SK-N-SH (cell line): ENCODE measurements at regions not wholly inside any gene's neighbourhood (a gene's known extent, or its start where the extent isn't known, plus 50 kb on each side); places are given as distances from the start of the nearest gene placed in this dataset.

Source experiments
- CTCF ChIA-PET: fragments of 300-600, 350-600 bp; formaldehyde crosslinking; extraction: SDS; loops from one replicate; lab custom pipeline; 2021; lab: Yijun Ruan, JAX
- POLR2A ChIA-PET: fragments of 350-600 bp; sonication (Branson Sonifier 250); formaldehyde crosslinking; extraction: SDS; loops from one replicate; lab custom pipeline; 2020; ENCODE audit warnings: antibody characterized with exemption, inconsistent platforms; lab: Yijun Ruan, JAX
- DNase-seq: peaks from one replicate; pipeline ENCODE4 v3.0.0; 2012
- H2AFZ ChIP-seq: fragments of 200-600 bp; sonication (generic); 2 replicates; pipeline ENCODE4 v1.8.1; 2016; ENCODE audit warnings: antibody characterized with exemption, mild to moderate bottlenecking, low read depth
- H3F3A ChIP-seq: fragments of 200-600 bp; sonication (generic); replicated peaks from 2 replicates; pipeline ENCODE3; 2016; ENCODE audit warnings: antibody characterized with exemption, mild to moderate bottlenecking; ENCODE audit not compliant: insufficient read depth
- H3K27ac ChIP-seq, 2 experiments: fragments of 200-500 bp in 1 of 2; fragments of 200-600 bp in 1 of 2; sonication (Bioruptor generic) in 1 of 2; sonication (generic), shearing (Covaris generic) in 1 of 2; 2 replicates each; pipeline versions ENCODE4 v1.5.1 to v1.6.1; 2014 to 2016; ENCODE audit warnings: low read depth in 2 of 2, inconsistent platforms in 1 of 2, low read length in 1 of 2, mild to moderate bottlenecking in 1 of 2, mixed read lengths in 1 of 2
- H3K27me3 ChIP-seq: fragments of 200-600 bp; sonication (generic), shearing (Covaris generic); 2 replicates; pipeline ENCODE4 v1.6.1; 2016; ENCODE audit warnings: mixed run types; ENCODE audit not compliant: insufficient read depth
- H3K36me3 ChIP-seq, 2 experiments: fragments of 200-500 bp in 1 of 2; fragments of 200-600 bp in 1 of 2; sonication (Bioruptor generic) in 1 of 2; sonication (generic) in 1 of 2; replicated peaks in 1 of 2; 2 replicates each; pipeline versions ENCODE3 to v1.5.1; 2014 to 2016; ENCODE audit warnings: low read length in 1 of 2, mild to moderate bottlenecking in 1 of 2; ENCODE audit not compliant: insufficient read depth in 2 of 2, control insufficient read depth in 1 of 2
- H3K4me1 ChIP-seq, 2 experiments: fragments of 200-500 bp in 1 of 2; fragments of 200-600 bp in 1 of 2; sonication (Bioruptor generic) in 1 of 2; sonication (generic), shearing (Covaris generic) in 1 of 2; 2 replicates each; pipeline versions ENCODE4 v1.5.1 to v1.6.1; 2014 to 2016; ENCODE audit warnings: low read depth in 1 of 2, low read length in 1 of 2, mixed run types in 1 of 2; ENCODE audit not compliant: insufficient read depth in 2 of 2, control insufficient read depth in 1 of 2
- H3K4me2 ChIP-seq: fragments of 200-600 bp; sonication (generic), shearing (Covaris generic); 2 replicates; pipeline ENCODE4 v1.6.1; 2017; ENCODE audit warnings: mixed run types
- H3K4me3 ChIP-seq, 2 experiments: fragments of 200-500 bp in 1 of 2; fragments of 200-600 bp in 1 of 2; sonication (Bioruptor generic) in 1 of 2; sonication (generic), shearing (Covaris generic) in 1 of 2; 2 replicates each; pipeline versions ENCODE4 v1.5.1 to v1.8.1; 2014 to 2016; ENCODE audit warnings: low read depth in 2 of 2, inconsistent platforms in 1 of 2, low read length in 1 of 2, mild to moderate bottlenecking in 1 of 2, mixed read lengths in 1 of 2, moderate library complexity in 1 of 2
- H3K79me2 ChIP-seq: fragments of 200-600 bp; sonication (generic); 2 replicates; pipeline ENCODE4 v1.8.1; 2017; ENCODE audit warnings: mild to moderate bottlenecking; ENCODE audit not compliant: insufficient read depth
- H3K9ac ChIP-seq: fragments of 200-600 bp; sonication (generic); 2 replicates; pipeline ENCODE4 v1.6.1; 2017; ENCODE audit warnings: mixed run types
- H3K9me2 ChIP-seq: fragments of 200-600 bp; sonication (generic); 2 replicates; pipeline ENCODE4 v1.6.1; 2017; ENCODE audit warnings: mixed run types
- H3K9me3 ChIP-seq: fragments of 200-600 bp; sonication (generic); 2 replicates; pipeline ENCODE4 v1.6.1; 2017; ENCODE audit warnings: mixed run types, mild to moderate bottlenecking, moderate library complexity
- H4K20me1 ChIP-seq: fragments of 200-600 bp; sonication (generic); 2 replicates; pipeline ENCODE4 v1.6.1; 2017; ENCODE audit warnings: mild to moderate bottlenecking, mixed run types; ENCODE audit not compliant: insufficient read depth
- EZH2phosphoT487 ChIP-seq: fragments of 200-600 bp; sonication (generic); IDR thresholded peaks from 2 replicates; pipeline ENCODE4 v1.6.1; 2017; ENCODE audit warnings: low read depth, mixed run types, mild to moderate bottlenecking, antibody characterized with exemption, moderate library complexity, borderline replicate concordance
- FOXM1 ChIP-seq: IDR thresholded peaks from 2 replicates; pipeline ENCODE4 v1.4.0; 2012; ENCODE audit warnings: low read depth, mild to moderate bottlenecking
- GABPA ChIP-seq: IDR thresholded peaks from 2 replicates; pipeline ENCODE4 v1.4.0; 2012; ENCODE audit warnings: low read depth, mild to moderate bottlenecking
- JUND ChIP-seq: IDR thresholded peaks from 2 replicates; pipeline ENCODE4 v1.4.0; 2012
- MAX ChIP-seq: IDR thresholded peaks from 2 replicates; pipeline ENCODE4 v1.4.0; 2012; ENCODE audit warnings: low read depth
- MXI1 ChIP-seq: IDR thresholded peaks from 2 replicates; pipeline ENCODE4 v1.6.1; 2012; ENCODE audit warnings: mild to moderate bottlenecking, low read depth, low read length, improper control_type of control experiment
- NRF1 ChIP-seq: IDR thresholded peaks from 2 replicates; pipeline ENCODE4 v1.6.1; 2012; ENCODE audit warnings: low read depth, mild to moderate bottlenecking, low read length
- PBX3 ChIP-seq: IDR thresholded peaks from 2 replicates; pipeline ENCODE4; 2012
- RAD21 ChIP-seq: IDR thresholded peaks from 2 replicates; pipeline ENCODE4 v1.6.1; 2012; ENCODE audit warnings: mild to moderate bottlenecking, low read length
- RCOR1 ChIP-seq: fragments of 150-350 bp; IDR thresholded peaks from 2 replicates; pipeline ENCODE4 v1.6.1; 2017; ENCODE audit warnings: antibody characterized with exemption, low read length
- REST ChIP-seq: IDR thresholded peaks from 2 replicates; pipeline ENCODE4 v1.6.1; 2012; ENCODE audit warnings: mild to moderate bottlenecking, low read depth, low read length, moderate library complexity
- RXRA ChIP-seq: IDR thresholded peaks from 2 replicates; pipeline ENCODE4 v1.4.0; 2012; ENCODE audit warnings: low read depth, mild to moderate bottlenecking, borderline replicate concordance
- SIN3A ChIP-seq: IDR thresholded peaks from 2 replicates; pipeline ENCODE4 v1.6.1; 2012; ENCODE audit warnings: low read depth, mild to moderate bottlenecking, low read length, moderate library complexity, borderline replicate concordance
- SMC3 ChIP-seq: IDR thresholded peaks from 2 replicates; pipeline ENCODE4 v1.6.1; 2012; ENCODE audit warnings: low read depth, low read length, improper control_type of control experiment
- TCF12 ChIP-seq: IDR thresholded peaks from 2 replicates; pipeline ENCODE4 v1.4.0; 2012
- USF1 ChIP-seq: IDR thresholded peaks from 2 replicates; pipeline ENCODE4 v1.4.0; 2012; ENCODE audit warnings: low read depth, borderline replicate concordance
- YY1 ChIP-seq: IDR thresholded peaks from 2 replicates; pipeline ENCODE4 v1.4.0; 2012; ENCODE audit warnings: low read depth, mild to moderate bottlenecking
- WGBS: methylation state at CpG from one replicate; pipeline ENCODE4 v1.1.6; 2017; ENCODE audit warnings: low lambda C conversion rate; 5-methylcytosine and 5-hydroxymethylcytosine counted together

- no peaks in the 10 kb centered on the region for H3K36me3 ChIP-seq
- H3K9me3 ChIP-seq: no peaks in the 10 kb centered on the region
- no peaks in the 10 kb centered on the region for H3K27me3 ChIP-seq
- no peak overlapping the region for H3K9ac ChIP-seq
- no peak for TF ChIP-seq RCOR1
- TF ChIP-seq YY1: no peak
- no peak for TF ChIP-seq EZH2phosphoT487
- TF ChIP-seq MAX: no peak
- TF ChIP-seq TCF12: no peak
- no peak for TF ChIP-seq REST
- TF ChIP-seq RAD21: no peak
- no peak for TF ChIP-seq SIN3A
- no peak for TF ChIP-seq MXI1
- no peak for TF ChIP-seq GABPA
- no peak for TF ChIP-seq JUND
- no peak for TF ChIP-seq USF1
- no peak for TF ChIP-seq FOXM1
- no peak for TF ChIP-seq SMC3
- TF ChIP-seq RXRA: no peak
- no peak for TF ChIP-seq NRF1
- no peak for TF ChIP-seq PBX3
- DNase-seq: no peak
- H3K27ac ChIP-seq: no peak overlapping the region
- CTCF ChIA-PET: interaction anchor here (0.8 to 14.1 kb wide), 24 partner anchors 29 to 407 kb away, joined by 3 to 328 read pairs (median 12); partner anchors contain the start of gene LOXHD1
- POLR2A ChIA-PET: interaction anchor here (0.9 to 1.1 kb wide), 2 partner anchors 68 to 340 kb away, joined by 3 read pairs; no protein-coding TSS in a partner anchor
- WGBS: 87% methylated on average over 7 of the region's 7 CpGs
- no peaks in the 10 kb centered on the region for H4K20me1 ChIP-seq
- H3K4me3 ChIP-seq: no peak overlapping the region
- no peaks in the 10 kb centered on the region for H3F3A ChIP-seq
- no peaks in the 10 kb centered on the region for H3K9me2 ChIP-seq
- peaks cover 12 to 21% of the 10 kb centered on the region in 2 experiments; a peak in 2 of 4 replicates for H3K4me1 ChIP-seq
- no peaks in the 10 kb centered on the region for H3K79me2 ChIP-seq
- H2AFZ ChIP-seq: no peak overlapping the region
- no peak overlapping the region for H3K4me2 ChIP-seq
Measured at GRCh38 chr18:46282646-46283045, 178.5 kb downstream of the HAUS1 start.
